Adrenal gland (tissue), 9 donors: ENCODE measurements at regions not wholly inside any gene's neighbourhood (a gene's known extent, or its start where the extent isn't known, plus 50 kb on each side); places are given as distances from the start of the nearest gene placed in this dataset.

Source experiments
- DNase-seq, 7 donors: peaks; one replicate each; pipeline ENCODE4 v3.0.0-alpha.2; 2019 to 2020
- H3K27ac ChIP-seq, 5 donors: fragments of 200-600 bp; sonication (generic) in 4 of 5; 1 replicate in 3 of 5; 2 replicates in 2 of 5; pipeline versions ENCODE4 v1.5.1 to v1.8.0; 2016 to 2020; ENCODE audit warnings: mild to moderate bottlenecking in 1 of 5
- H3K27me3 ChIP-seq: fragments of 200-600 bp; 2 replicates; pipeline ENCODE4 v1.8.0; 2021
- H3K36me3 ChIP-seq, 2 donors: fragments of 200-600 bp; replicated peaks in 1 of 2; 1 replicate in 1 of 2; 2 replicates in 1 of 2; pipeline versions ENCODE4 v1.5.1 to v1.8.0; 2018 to 2022
- H3K4me1 ChIP-seq, 2 donors: fragments of 200-600 bp; replicated peaks in 1 of 2; 1 replicate in 1 of 2; 2 replicates in 1 of 2; pipeline versions ENCODE4 v1.5.1 to v1.8.0; 2018 to 2021
- H3K4me3 ChIP-seq, 4 donors: fragments of 200-600 bp; sonication (generic) in 3 of 4; one replicate each; pipeline ENCODE4 v1.5.1; 2016 to 2018
- H3K9me3 ChIP-seq, 3 donors: fragments of 200-600 bp; sonication (generic) in 1 of 3; replicated peaks in 1 of 3; 1 replicate in 2 of 3; 2 replicates in 1 of 3; pipeline versions ENCODE4 v1.5.1 to v1.8.0; 2016 to 2021
- POLR2A ChIP-seq, 2 donors: fragments of 450-650 bp; IDR thresholded peaks; one replicate each; pipeline ENCODE4 v1.6.1; 2017; ENCODE audit warnings: antibody characterized with exemption in 2 of 2, mild to moderate bottlenecking in 2 of 2, moderate library complexity in 1 of 2
- WGBS, 4 donors: extraction: QIAGEN DNeasy Blood & Tissue Kit in 2 of 4; methylation state at CpG; one replicate each; pipeline versions ENCODE4 v1.1.5 to v1.1.7; 2013 to 2017; 5-methylcytosine and 5-hydroxymethylcytosine counted together
- intact Hi-C, 2 donors: fragments of 100-400 bp; cut with DNase I; formaldehyde crosslinking; loops; one replicate each; pipeline versions ENCODE4 v1.14.1 to v1.15.0; 2022 to 2023
- TF ChIP-seq, protein P1 (sequence below), 6 experiments: fragments of 450-650 bp in 4 of 6; fragments of 200-600 bp in 2 of 6; sonication (generic) in 1 of 6; IDR thresholded peaks; 1 replicate in 5 of 6; 2 replicates in 1 of 6; pipeline versions ENCODE4 v1.5.1 to v1.8.0; 2016 to 2021; ENCODE audit warnings: antibody characterized with exemption in 6 of 6, mild to moderate bottlenecking in 2 of 6, moderate library complexity in 1 of 6
- donor health status: healthy with polysubstance abuse.
- donor health status: Bipolar disorder and iron deficiency.
- donor health status: DM: yes; HTN: yes; CAD: no.
- donor health status: DM: no; HTN: no; CAD: no.
- donor health status: DM: no; HTN: no; CAD: no.

DNA sequence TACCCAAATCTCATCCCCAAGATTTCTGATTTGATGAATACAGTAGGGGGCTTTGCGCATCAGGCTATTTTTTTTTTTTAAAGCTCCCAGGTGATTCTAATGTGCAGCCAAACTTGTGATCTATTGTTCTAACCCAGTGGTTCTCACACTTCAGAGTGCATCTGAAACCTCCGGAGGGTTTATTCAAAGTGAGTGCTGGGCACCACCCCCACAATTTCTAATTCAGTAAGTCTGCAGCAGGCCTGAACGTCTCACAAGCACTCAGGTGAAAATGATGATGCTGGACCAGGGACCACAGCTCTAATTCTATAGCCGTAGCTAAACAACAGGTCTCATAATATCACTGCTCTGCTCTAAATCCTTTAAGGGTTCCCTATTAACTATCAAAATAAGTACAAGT lies 211.4 kb downstream of the FMR1NB start:
- H3K27me3 ChIP-seq, result no peaks in the 10 kb centered on the region

DNA sequence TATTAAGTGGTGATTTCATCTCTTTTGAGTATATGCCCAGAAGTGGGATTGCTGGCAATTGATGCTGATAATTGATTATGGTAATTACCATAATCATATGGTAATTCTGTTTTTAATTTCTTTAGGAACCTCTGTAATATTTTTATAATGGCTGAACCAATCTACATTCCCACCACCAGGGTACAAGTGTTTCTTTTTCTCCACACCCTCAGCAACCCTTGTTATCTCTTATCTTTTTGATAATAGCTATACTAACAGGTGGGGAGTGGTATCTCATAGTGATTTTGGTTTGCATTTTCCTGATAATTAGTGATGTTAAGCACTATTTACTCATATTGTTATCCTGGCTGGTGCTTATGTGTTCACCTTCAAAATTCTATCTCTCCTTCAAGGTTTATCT lies 212.6 kb downstream of the FMR1NB start:
- DNase-seq, result no peak
- H3K4me3 ChIP-seq, result no peak overlapping the region
- no peaks in the 10 kb centered on the region for H3K4me1 ChIP-seq
- TF ChIP-seq, protein P1, sequence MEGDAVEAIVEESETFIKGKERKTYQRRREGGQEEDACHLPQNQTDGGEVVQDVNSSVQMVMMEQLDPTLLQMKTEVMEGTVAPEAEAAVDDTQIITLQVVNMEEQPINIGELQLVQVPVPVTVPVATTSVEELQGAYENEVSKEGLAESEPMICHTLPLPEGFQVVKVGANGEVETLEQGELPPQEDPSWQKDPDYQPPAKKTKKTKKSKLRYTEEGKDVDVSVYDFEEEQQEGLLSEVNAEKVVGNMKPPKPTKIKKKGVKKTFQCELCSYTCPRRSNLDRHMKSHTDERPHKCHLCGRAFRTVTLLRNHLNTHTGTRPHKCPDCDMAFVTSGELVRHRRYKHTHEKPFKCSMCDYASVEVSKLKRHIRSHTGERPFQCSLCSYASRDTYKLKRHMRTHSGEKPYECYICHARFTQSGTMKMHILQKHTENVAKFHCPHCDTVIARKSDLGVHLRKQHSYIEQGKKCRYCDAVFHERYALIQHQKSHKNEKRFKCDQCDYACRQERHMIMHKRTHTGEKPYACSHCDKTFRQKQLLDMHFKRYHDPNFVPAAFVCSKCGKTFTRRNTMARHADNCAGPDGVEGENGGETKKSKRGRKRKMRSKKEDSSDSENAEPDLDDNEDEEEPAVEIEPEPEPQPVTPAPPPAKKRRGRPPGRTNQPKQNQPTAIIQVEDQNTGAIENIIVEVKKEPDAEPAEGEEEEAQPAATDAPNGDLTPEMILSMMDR (IDR thresholded peaks at IDR 0.05), result no peak
- TF ChIP-seq POLR2A (IDR thresholded peaks at IDR 0.05), result no peak
- no peaks in the 10 kb centered on the region for H3K36me3 ChIP-seq
- H3K9me3 ChIP-seq, result no peaks in the 10 kb centered on the region
- intact Hi-C loops, result no loop called here
- no peaks in the 10 kb centered on the region for H3K27me3 ChIP-seq
- H3K27ac ChIP-seq, result no peak overlapping the region

More for the DNA sequence above, 211.4 kb downstream of the FMR1NB start:
- WGBS, 4 donors, result 60 to 73% (median 67%) methylated on average over 4 of the region's 4 CpGs
- Histone ChIP-seq H3K4me3 (no peak overlapping the region), H3K9me3 (no peaks in the 10 kb centered on the region), H3K36me3 (no peaks in the 10 kb centered on the region), H3K4me1 (no peaks in the 10 kb centered on the region), H3K27ac (no peak overlapping the region)
- TF ChIP-seq POLR2A (IDR thresholded peaks at IDR 0.05), result no peak
- TF ChIP-seq, protein P1 (IDR thresholded peaks at IDR 0.05), result no peak
- intact Hi-C loops, result no loop called here
- no peak for DNase-seq

- whole genome bisulfite sequencing, 4 donors, result 70 to 85% (median 77%) methylated on average over 3 of the region's 3 CpGs
- intact Hi-C loops, result no loop called here
- no peaks in the 10 kb centered on the region for H3K27me3 ChIP-seq
- no peaks in the 10 kb centered on the region for H3K36me3 ChIP-seq
- H3K27ac ChIP-seq, result no peak overlapping the region
- no peak overlapping the region for H3K4me3 ChIP-seq
- no peak for DNase-seq
- no peak for TF ChIP-seq POLR2A (IDR thresholded peaks at IDR 0.05)
- TF ChIP-seq, protein P1 (IDR thresholded peaks at IDR 0.05), result no peak
- H3K9me3 ChIP-seq, result no peaks in the 10 kb centered on the region
- H3K4me1 ChIP-seq, result no peaks in the 10 kb centered on the region
Observed at GRCh38 chrX:148203531-148203930, 222.4 kb downstream of the FMR1NB start.

- no peaks in the 10 kb centered on the region for H3K27me3 ChIP-seq
- no peaks in the 10 kb centered on the region for H3K9me3 ChIP-seq
- intact Hi-C loops, result no loop called here
- H3K4me1 ChIP-seq, result no peaks in the 10 kb centered on the region
- DNase-seq, result no peak
- H3K27ac ChIP-seq, result no peak overlapping the region
- TF ChIP-seq, protein P1 (IDR thresholded peaks at IDR 0.05), result no peak
- TF ChIP-seq POLR2A (IDR thresholded peaks at IDR 0.05), result no peak
- no peaks in the 10 kb centered on the region for H3K36me3 ChIP-seq
- WGBS, 4 donors, result 57 to 82% (median 72%) methylated on average over 1 of the region's 1 CpG
- H3K4me3 ChIP-seq, result no peak overlapping the region
Observed at GRCh38 chrX:148204195-148204594, 223.1 kb downstream of the FMR1NB start.
